Small intestine (tissue), 7 donors: ENCODE measurements at regions not wholly inside any gene's neighbourhood (a gene's known extent, or its start where the extent isn't known, plus 50 kb on each side); places are given as distances from the start of the nearest gene placed in this dataset.

Source experiments
- DNase-seq, 2 donors: peaks; one replicate each; pipeline versions ENCODE4 v3.0.0 to v3.0.0-alpha.2; 2013
- FAIRE-seq: peaks from 2 replicates; lab custom pipeline; 2012; peaks lifted over from hg19 to GRCh38; lab: Jason Lieb, UNC
- H3K27ac ChIP-seq, 3 donors: one replicate each; pipeline ENCODE4 v1.5.1; 2013; ENCODE audit warnings: low read length in 2 of 3, mild to moderate bottlenecking in 2 of 3, control low read depth in 1 of 3, inconsistent platforms in 1 of 3, low read depth in 1 of 3, moderate library complexity in 1 of 3
- H3K27me3 ChIP-seq, 3 donors: one replicate each; pipeline ENCODE4 v1.6.1; 2013; ENCODE audit warnings: low read length in 3 of 3, inconsistent platforms in 1 of 3; ENCODE audit not compliant: control insufficient read depth in 3 of 3, insufficient read depth in 3 of 3
- H3K36me3 ChIP-seq, 3 donors: one replicate each; pipeline ENCODE4 v1.6.1; 2013; ENCODE audit warnings: low read length in 3 of 3, inconsistent platforms in 1 of 3, low read depth in 1 of 3, mild to moderate bottlenecking in 1 of 3, moderate library complexity in 1 of 3; ENCODE audit not compliant: control insufficient read depth in 3 of 3, insufficient read depth in 2 of 3
- H3K4me1 ChIP-seq, 3 donors: one replicate each; pipeline ENCODE4 v1.6.1; 2013; ENCODE audit warnings: low read length in 2 of 3, inconsistent platforms in 1 of 3, low read depth in 1 of 3, mild to moderate bottlenecking in 1 of 3, moderate library complexity in 1 of 3; ENCODE audit not compliant: control insufficient read depth in 3 of 3, insufficient read depth in 2 of 3
- H3K4me3 ChIP-seq, 3 donors: one replicate each; pipeline ENCODE4 v1.5.1; 2013; ENCODE audit warnings: low read length in 3 of 3, control low read depth in 1 of 3, inconsistent platforms in 1 of 3, low read depth in 1 of 3, mild to moderate bottlenecking in 1 of 3, moderate library complexity in 1 of 3
- H3K9me3 ChIP-seq, 2 donors: one replicate each; pipeline ENCODE4 v1.6.1; 2013; ENCODE audit warnings: low read depth in 1 of 2, low read length in 1 of 2; ENCODE audit not compliant: control insufficient read depth in 2 of 2, insufficient read depth in 1 of 2
- WGBS, 3 donors: extraction: QIAGEN DNeasy Blood & Tissue Kit; methylation state at CpG; one replicate each; pipeline ENCODE4 v1.1.7; 2013; 5-methylcytosine and 5-hydroxymethylcytosine counted together
- donor health status: healthy with polysubstance abuse.
- donor health status: control.
- donor health status: control.
- donor health status: Bipolar disorder and iron deficiency.
- donor health status: healthy.

GRCh38 chr2:126315828-126316227 lies 340.1 kb upstream of the GYPC start:
- no peaks in the 10 kb centered on the region for H3K36me3 ChIP-seq
- no peak overlapping the region for H3K27ac ChIP-seq
- WGBS, 3 donors = 72 to 84% (median 76%) methylated on average over 1 of the region's 1 CpG
- no peaks in the 10 kb centered on the region for H3K27me3 ChIP-seq
- H3K9me3 ChIP-seq = no peaks in the 10 kb centered on the region
- no peak for DNase-seq
- FAIRE-seq = no peak
- no peak overlapping the region for H3K4me3 ChIP-seq
- H3K4me1 ChIP-seq = no peaks in the 10 kb centered on the region

- no peak overlapping the region for H3K4me3 ChIP-seq
- H3K36me3 ChIP-seq = no peaks in the 10 kb centered on the region
- no peaks in the 10 kb centered on the region for H3K9me3 ChIP-seq
- H3K27ac ChIP-seq = no peak overlapping the region
- 45 to 56% (median 56%) methylated on average over 2 of the region's 2 CpGs for WGBS, 3 donors
- FAIRE-seq (no peak), DNase-seq (no peak)
- no peaks in the 10 kb centered on the region for H3K27me3 ChIP-seq
- H3K4me1 ChIP-seq = no peaks in the 10 kb centered on the region
Observed at GRCh38 chr2:126317790-126318431, 338.0 kb upstream of the GYPC start.

- 79 to 82% (median 81%) methylated on average over 3 of the region's 3 CpGs for WGBS, 3 donors
- DNase-seq (no peak), FAIRE-seq (no peak)
- Histone ChIP-seq H3K36me3 (no peaks in the 10 kb centered on the region), H3K4me1 (no peaks in the 10 kb centered on the region), H3K27me3 (no peaks in the 10 kb centered on the region), H3K27ac (no peak overlapping the region), H3K9me3 (no peaks in the 10 kb centered on the region), H3K4me3 (no peak overlapping the region)
Observed at GRCh38 chr2:126322342-126322741, 333.6 kb upstream of the GYPC start.

GRCh38 chr2:126325202-126325601 lies 330.8 kb upstream of the GYPC start:
- Histone ChIP-seq H3K4me1 (no peaks in the 10 kb centered on the region), H3K27ac (no peak overlapping the region), H3K9me3 (no peaks in the 10 kb centered on the region), H3K27me3 (no peaks in the 10 kb centered on the region), H3K36me3 (no peaks in the 10 kb centered on the region), H3K4me3 (no peak overlapping the region)
- WGBS, 3 donors = 17 to 75% (median 57%) methylated on average over 5 of the region's 5 CpGs
- no peak for FAIRE-seq
- peak in 1 of 2 donors; percentile 14 for DNase-seq

- no peak for DNase-seq
- H3K4me3 ChIP-seq = no peak overlapping the region
- no peaks in the 10 kb centered on the region for H3K4me1 ChIP-seq
- no peaks in the 10 kb centered on the region for H3K27me3 ChIP-seq
- peaks cover 0 to 4% of the 10 kb centered on the region in 2 donors for H3K9me3 ChIP-seq
- H3K27ac ChIP-seq = no peak overlapping the region
- H3K36me3 ChIP-seq = no peaks in the 10 kb centered on the region
- no peak for FAIRE-seq
- 81 to 89% (median 87%) methylated on average over 2 of the region's 2 CpGs for WGBS, 3 donors
Observed at GRCh38 chr2:126329173-126329572, 326.8 kb upstream of the GYPC start.

- H3K4me1 ChIP-seq = peaks cover 0 to 5% (median 0%) of the 10 kb centered on the region in 3 donors
- H3K4me3 ChIP-seq = no peak overlapping the region
- H3K27me3 ChIP-seq = no peaks in the 10 kb centered on the region
- no peaks in the 10 kb centered on the region for H3K9me3 ChIP-seq
- no peak overlapping the region for H3K27ac ChIP-seq
- H3K36me3 ChIP-seq = no peaks in the 10 kb centered on the region
- FAIRE-seq (no peak), DNase-seq (no peak)
- WGBS, 3 donors = 85 to 93% (median 92%) methylated on average over 4 of the region's 4 CpGs
Observed at GRCh38 chr2:126342457-126342856, 313.5 kb upstream of the GYPC start.

GRCh38 chr2:126343136-126343535 lies 312.8 kb upstream of the GYPC start:
- H3K4me1 ChIP-seq = peaks cover 0 to 5% (median 1%) of the 10 kb centered on the region in 3 donors
- FAIRE-seq (no peak), DNase-seq (no peak)
- H3K36me3 ChIP-seq = no peaks in the 10 kb centered on the region
- H3K27ac ChIP-seq = no peak overlapping the region
- no peaks in the 10 kb centered on the region for H3K27me3 ChIP-seq
- H3K9me3 ChIP-seq = no peaks in the 10 kb centered on the region
- WGBS, 3 donors = 70 to 81% (median 71%) methylated on average over 2 of the region's 2 CpGs
- no peak overlapping the region for H3K4me3 ChIP-seq

- Histone ChIP-seq H3K4me3 (no peak overlapping the region), H3K27me3 (no peaks in the 10 kb centered on the region), H3K9me3 (no peaks in the 10 kb centered on the region), H3K4me1 (peaks cover 0 to 5% (median 2%) of the 10 kb centered on the region in 3 donors), H3K36me3 (no peaks in the 10 kb centered on the region), H3K27ac (no peak overlapping the region)
- DNase-seq (peak in 1 of 2 donors; percentile 25), FAIRE-seq (no peak)
- 63 to 72% (median 66%) methylated on average over 2 of the region's 2 CpGs for WGBS, 3 donors
Observed at GRCh38 chr2:126344493-126344892, 311.5 kb upstream of the GYPC start.

GRCh38 chr2:126345691-126346090 lies 310.3 kb upstream of the GYPC start:
- DNase-seq (peak; percentile 50 to 83), FAIRE-seq (no peak)
- 13 to 61% (median 31%) methylated on average over 1 of the region's 1 CpG for WGBS, 3 donors

More at GRCh38 chr2:126345691-126346090, 310.3 kb upstream of the GYPC start:
- Histone ChIP-seq H3K4me3 (no peak overlapping the region), H3K27ac (no peak overlapping the region), H3K9me3 (no peaks in the 10 kb centered on the region), H3K36me3 (no peaks in the 10 kb centered on the region), H3K27me3 (no peaks in the 10 kb centered on the region), H3K4me1 (peaks cover 0 to 5% (median 2%) of the 10 kb centered on the region in 3 donors)
